GM12878 (cell line): ENCODE measurements at regions not wholly inside any gene's neighbourhood (a gene's known extent, or its start where the extent isn't known, plus 50 kb on each side); places are given as distances from the start of the nearest gene placed in this dataset.

Experiments
- ATAC-seq: fragments of 200-7000 bp; cut with Tn5 transposase; 3 replicates; pipeline ENCODE4 v1.9.1; 2020; ENCODE audit warnings: mild to moderate bottlenecking, moderate library complexity
- BruUV-seq: library from RNA; stranded (reverse); fragments of 400-500 nt; replicated peaks from 2 replicates; lab custom pipeline; 2021; lab: Mats Ljungman, UMichigan
- CTCF ChIA-PET: fragments of 300-600 bp; sonication (Branson Sonifier 250); formaldehyde crosslinking; extraction: SDS; loops from one replicate; lab custom pipeline; 2021; ENCODE audit warnings: inconsistent platforms; lab: Yijun Ruan, JAX
- POLR2A ChIA-PET: fragments of 350-600 bp; formaldehyde crosslinking; extraction: SDS; loops from one replicate; lab custom pipeline; 2021; ENCODE audit warnings: inconsistent platforms; lab: Charles Lee
- RAD21 ChIA-PET: fragments of 300-600 bp; sonication (Branson Sonifier 250); formaldehyde crosslinking; loops from one replicate; lab custom pipeline; 2023; ENCODE audit warnings: antibody characterized with exemption; ENCODE audit not compliant: unreplicated experiment; lab: Charles Lee
- SMC1A ChIA-PET: fragments of 300-600 bp; sonication (Branson Sonifier 250); formaldehyde crosslinking; loops from one replicate; lab custom pipeline; 2023; ENCODE audit not compliant: unreplicated experiment, uncharacterized antibody; lab: Charles Lee
- DNase-seq: peaks from one replicate; pipeline ENCODE4 v3.0.0-alpha.2; 2011; ENCODE audit warnings: low read depth, low spot score
- FAIRE-seq: peaks from 3 replicates; lab custom pipeline; 2011; peaks lifted over from hg19 to GRCh38; lab: Jason Lieb, UNC
- H2AFZ ChIP-seq: 2 replicates; pipeline ENCODE4 v1.6.0; 2011; ENCODE audit warnings: low read depth, low read length, control low read depth; ENCODE audit not compliant: control insufficient read depth
- H3K27ac ChIP-seq: 2 replicates; pipeline ENCODE4 v1.5.1; 2011; ENCODE audit warnings: control low read depth; ENCODE audit not compliant: control insufficient read depth, insufficient read depth
- H3K27me3 ChIP-seq, 2 experiments: replicated peaks in 1 of 2; 2 replicates each; pipeline versions ENCODE4 v1.6.0 to v1.6.1; 2011; ENCODE audit warnings: low read length in 1 of 2; ENCODE audit not compliant: control insufficient read depth in 2 of 2, insufficient read depth in 2 of 2
- H3K36me3 ChIP-seq, 2 experiments: 2 replicates each; pipeline ENCODE4 v1.5.1; 2011; ENCODE audit warnings: low read length in 1 of 2; ENCODE audit not compliant: control insufficient read depth in 2 of 2, insufficient read depth in 2 of 2
- H3K4me1 ChIP-seq: 2 replicates; pipeline ENCODE4 v1.6.1; 2011; ENCODE audit warnings: mild to moderate bottlenecking, low read length, moderate library complexity, mixed read lengths; ENCODE audit not compliant: control insufficient read depth, insufficient read depth
- H3K4me2 ChIP-seq: 2 replicates; pipeline ENCODE4 v1.6.0; 2011; ENCODE audit warnings: control low read depth; ENCODE audit not compliant: control insufficient read depth, insufficient read depth
- H3K4me3 ChIP-seq: fragments of 200-600 bp; sonication (generic); 2 replicates; pipeline ENCODE4 v1.5.1; 2016
- H3K79me2 ChIP-seq: 2 replicates; pipeline ENCODE4 v1.6.0; 2011; ENCODE audit warnings: low read length; ENCODE audit not compliant: control insufficient read depth, insufficient read depth
- H3K9ac ChIP-seq: 2 replicates; pipeline ENCODE4 v1.8.0; 2011; ENCODE audit warnings: low read length, control low read depth, mixed read lengths; ENCODE audit not compliant: control insufficient read depth, insufficient read depth
- H3K9me3 ChIP-seq: replicated peaks from 3 replicates; pipeline ENCODE4 v1.5.1; 2011; ENCODE audit warnings: mild to moderate bottlenecking, low read length; ENCODE audit not compliant: control insufficient read depth, insufficient read depth
- H4K20me1 ChIP-seq: 2 replicates; pipeline ENCODE4 v1.6.0; 2011; ENCODE audit not compliant: control insufficient read depth, insufficient read depth
- BHLHE40 ChIP-seq, 2 experiments: fragments of 450-650 bp in 1 of 2; IDR thresholded peaks; 2 replicates each; pipeline ENCODE4 v1.6.1; 2011 to 2017; ENCODE audit warnings: low read depth in 2 of 2, borderline replicate concordance in 1 of 2, improper control_type of control experiment in 1 of 2, low read length in 1 of 2, mild to moderate bottlenecking in 1 of 2
- E4F1 ChIP-seq: fragments of 450-650 bp; IDR thresholded peaks from 2 replicates; pipeline ENCODE4 v1.6.1; 2018; ENCODE audit warnings: borderline replicate concordance, mild to moderate bottlenecking; ENCODE audit not compliant: partially characterized antibody
- EED ChIP-seq: sonication (generic); IDR thresholded peaks from 2 replicates; pipeline ENCODE4 v1.6.1; 2016; ENCODE audit warnings: antibody characterized with exemption, low read depth
- ELK1 ChIP-seq: IDR thresholded peaks from 2 replicates; pipeline ENCODE4 v1.6.1; 2012; ENCODE audit warnings: low read depth, low read length, improper control_type of control experiment
- GABPA ChIP-seq: IDR thresholded peaks from 2 replicates; pipeline ENCODE4 v1.6.1; 2014; ENCODE audit warnings: antibody characterized with exemption, low read depth, mild to moderate bottlenecking, inconsistent platforms
- HCFC1 ChIP-seq: fragments of 150-350 bp; IDR thresholded peaks from 2 replicates; pipeline ENCODE4 v1.6.1; 2014; ENCODE audit warnings: low read length
- HDAC6 ChIP-seq: fragments of 200-600 bp; sonication (generic); IDR thresholded peaks from one replicate; pipeline ENCODE4 v1.8.0; 2017; ENCODE audit warnings: antibody characterized with exemption; ENCODE audit not compliant: unreplicated experiment
- MYB ChIP-seq: fragments of 150-350 bp; IDR thresholded peaks from 2 replicates; pipeline ENCODE4 v1.6.1; 2014; ENCODE audit warnings: mild to moderate bottlenecking, low read depth, low read length, borderline replicate concordance
- NBN ChIP-seq: fragments of 450-650 bp; IDR thresholded peaks from 2 replicates; pipeline ENCODE4 v1.6.1; 2016
- RAD21 ChIP-seq: IDR thresholded peaks from 2 replicates; pipeline ENCODE4 v1.6.1; 2011; ENCODE audit warnings: mild to moderate bottlenecking, low read depth, low read length, moderate library complexity; ENCODE audit not compliant: insufficient read depth
- RFX5 ChIP-seq: IDR thresholded peaks from 2 replicates; pipeline ENCODE4 v1.6.1; 2011; ENCODE audit warnings: low read depth, low read length, improper control_type of control experiment
- SRF ChIP-seq, 2 experiments: IDR thresholded peaks; 2 replicates each; pipeline ENCODE4 v1.6.1; 2011; ENCODE audit warnings: low read depth in 2 of 2, low read length in 2 of 2, mild to moderate bottlenecking in 1 of 2, moderate library complexity in 1 of 2
- TARDBP ChIP-seq: IDR thresholded peaks from 2 replicates; pipeline ENCODE4 v1.6.1; 2016; ENCODE audit warnings: borderline replicate concordance
- TCF3 ChIP-seq: IDR thresholded peaks from 2 replicates; pipeline ENCODE4 v1.6.1; 2012; ENCODE audit warnings: low read depth, mild to moderate bottlenecking, low read length, borderline replicate concordance; ENCODE audit not compliant: insufficient read depth
- ZBTB33 ChIP-seq: fragments of 450-650 bp; IDR thresholded peaks from 2 replicates; pipeline ENCODE4 v1.6.1; 2017; ENCODE audit warnings: mild to moderate bottlenecking
- ZBTB40 ChIP-seq: fragments of 450-650 bp; IDR thresholded peaks from 2 replicates; pipeline ENCODE4 v1.6.1; 2016; ENCODE audit warnings: mild to moderate bottlenecking, moderate library complexity, borderline replicate concordance
- ZNF217 ChIP-seq: fragments of 450-650 bp; IDR thresholded peaks from 2 replicates; pipeline ENCODE4 v1.6.1; 2017; ENCODE audit warnings: antibody characterized with exemption, mild to moderate bottlenecking
- WGBS: methylation state at CpG from one replicate; pipeline ENCODE4 v1.1.6; 2016; ENCODE audit warnings: low lambda C conversion rate; ENCODE audit not compliant: insufficient replicate concordance, insufficient coverage; ENCODE audit errors: missing lambda C conversion rate; 5-methylcytosine and 5-hydroxymethylcytosine counted together
- in situ Hi-C: fragments of 300-500 bp; cut with MboI; formaldehyde crosslinking; loops from 9 replicates; pipeline ENCODE4 v1.14.3; 2018; ENCODE audit warnings: mixed read lengths
- intact Hi-C: fragments of 100-400 bp; cut with micrococcal nuclease; formaldehyde crosslinking; loops from one replicate; pipeline ENCODE4 v1.14.2; 2022; ENCODE audit not compliant: unreplicated experiment

- SMC1A ChIA-PET: no interaction called here
- H3K4me2 ChIP-seq: no peak overlapping the region
- POLR2A ChIA-PET: no interaction called here
- RAD21 ChIA-PET: no interaction called here
- no peak overlapping the region for H3K27ac ChIP-seq
- no peaks in the 10 kb centered on the region for H4K20me1 ChIP-seq
- FAIRE-seq (no peak), ATAC-seq (no peak), DNase-seq (no peak)
- peaks cover 0 to 3% of the 10 kb centered on the region in 2 experiments; a peak in 2 of 4 replicates for H3K27me3 ChIP-seq
- H3K4me1 ChIP-seq: no peaks in the 10 kb centered on the region
- WGBS: 22% methylated on average over 5 of the region's 5 CpGs
- BruUV-seq: no TSS peak
- no peak overlapping the region for H3K4me3 ChIP-seq
- CTCF ChIA-PET: no interaction called here
- no peaks in the 10 kb centered on the region for H3K79me2 ChIP-seq
- H3K9ac ChIP-seq: no peak overlapping the region
- in situ Hi-C loops (no loop called here), intact Hi-C loops (loop anchor here (10.0 kb wide), 1 partner anchor 788 kb away; no protein-coding TSS in a partner anchor)
- H3K36me3 ChIP-seq: no peaks in the 10 kb centered on the region
- no peaks in the 10 kb centered on the region for H3K9me3 ChIP-seq
- no peak overlapping the region for H2AFZ ChIP-seq
- TF ChIP-seq EED (no peak), E4F1 (no peak), RFX5 (no peak), ZNF217 (no peak), HDAC6 (no peak), MYB (no peak), GABPA (no peak), RAD21 (no peak), SRF (IDR thresholded peaks at IDR 0.05; ENCODE audit: low read depth in 2 of 2, low read length in 2 of 2) (no peak), BHLHE40 (IDR thresholded peaks at IDR 0.05; ENCODE audit: borderline replicate concordance in 1 of 2, low read depth in 2 of 2, low read length in 1 of 2) (no peak), TCF3 (no peak), ELK1 (no peak), ZBTB40 (no peak), ZBTB33 (no peak), HCFC1 (no peak), NBN (no peak), TARDBP (no peak)
Observed at GRCh38 chr2:173556816-173557215, 202.1 kb downstream of the CDCA7 start.
